Panc1 (cell line): ENCODE measurements at regions not wholly inside any gene's neighbourhood (a gene's known extent, or its start where the extent isn't known, plus 50 kb on each side); places are given as distances from the start of the nearest gene placed in this dataset.

Experiments used
- SIN3A ChIP-seq: IDR thresholded peaks from 2 replicates; pipeline ENCODE4 v1.6.1; 2012; ENCODE audit warnings: low read depth, mild to moderate bottlenecking, low read length, moderate library complexity, borderline replicate concordance; ENCODE audit not compliant: insufficient read depth
- TF ChIP-seq, protein P1 (sequence below): fragments of 450-650 bp; IDR thresholded peaks from 2 replicates; pipeline ENCODE4 v1.5.1; 2017; ENCODE audit warnings: mild to moderate bottlenecking

- TF ChIP-seq, protein P1, sequence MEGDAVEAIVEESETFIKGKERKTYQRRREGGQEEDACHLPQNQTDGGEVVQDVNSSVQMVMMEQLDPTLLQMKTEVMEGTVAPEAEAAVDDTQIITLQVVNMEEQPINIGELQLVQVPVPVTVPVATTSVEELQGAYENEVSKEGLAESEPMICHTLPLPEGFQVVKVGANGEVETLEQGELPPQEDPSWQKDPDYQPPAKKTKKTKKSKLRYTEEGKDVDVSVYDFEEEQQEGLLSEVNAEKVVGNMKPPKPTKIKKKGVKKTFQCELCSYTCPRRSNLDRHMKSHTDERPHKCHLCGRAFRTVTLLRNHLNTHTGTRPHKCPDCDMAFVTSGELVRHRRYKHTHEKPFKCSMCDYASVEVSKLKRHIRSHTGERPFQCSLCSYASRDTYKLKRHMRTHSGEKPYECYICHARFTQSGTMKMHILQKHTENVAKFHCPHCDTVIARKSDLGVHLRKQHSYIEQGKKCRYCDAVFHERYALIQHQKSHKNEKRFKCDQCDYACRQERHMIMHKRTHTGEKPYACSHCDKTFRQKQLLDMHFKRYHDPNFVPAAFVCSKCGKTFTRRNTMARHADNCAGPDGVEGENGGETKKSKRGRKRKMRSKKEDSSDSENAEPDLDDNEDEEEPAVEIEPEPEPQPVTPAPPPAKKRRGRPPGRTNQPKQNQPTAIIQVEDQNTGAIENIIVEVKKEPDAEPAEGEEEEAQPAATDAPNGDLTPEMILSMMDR = no peak
- no peak for TF ChIP-seq SIN3A
Observed at GRCh38 chr3:3629911-3630310, 169.3 kb upstream of the LRRN1 start.
